PFSK-1 (cell line): ENCODE measurements at regions not wholly inside any gene's neighbourhood (a gene's known extent, or its start where the extent isn't known, plus 50 kb on each side); places are given as distances from the start of the nearest gene placed in this dataset.

Source experiments
- FOXP2 ChIP-seq: optimal IDR thresholded peaks from 2 replicates; pipeline ENCODE3; 2011; ENCODE audit warnings: borderline replicate concordance, control low read depth, inconsistent platforms; ENCODE audit not compliant: insufficient read depth; ENCODE audit errors: extremely low read length, extremely low read depth
- POLR2AphosphoS5 ChIP-seq: IDR thresholded peaks from 2 replicates; pipeline ENCODE4 v1.6.1; 2012; ENCODE audit warnings: low read depth, mild to moderate bottlenecking, control low read depth, low read length, moderate library complexity
- REST ChIP-seq, 2 experiments: IDR thresholded peaks; 2 replicates each; pipeline versions ENCODE4 v1.6.1 to v1.8.0; 2011 to 2012; ENCODE audit warnings: low read depth in 2 of 2, low read length in 2 of 2, control low read depth in 1 of 2, inconsistent platforms in 1 of 2, mild to moderate bottlenecking in 1 of 2, moderate library complexity in 1 of 2; ENCODE audit not compliant: insufficient read depth in 1 of 2
- SIN3A ChIP-seq: IDR thresholded peaks from 2 replicates; pipeline ENCODE4 v1.6.1; 2012; ENCODE audit warnings: mild to moderate bottlenecking, low read length, moderate library complexity, borderline replicate concordance; ENCODE audit not compliant: insufficient read depth
- TAF1 ChIP-seq: IDR thresholded peaks from 2 replicates; pipeline ENCODE4 v1.6.1; 2012; ENCODE audit warnings: low read length, control low read depth, borderline replicate concordance; ENCODE audit not compliant: insufficient read depth

GRCh38 chr11:127622686-127623085 is 622.1 kb upstream of the KIRREL3 start:
- no peak for TF ChIP-seq REST (IDR thresholded peaks at IDR 0.05; ENCODE audit: insufficient read depth in 1 of 2, low read depth in 2 of 2, low read length in 2 of 2)
- no peak for TF ChIP-seq SIN3A
- no peak for TF ChIP-seq TAF1
- no peak for TF ChIP-seq FOXP2

- no peak for TF ChIP-seq TAF1
Measured at GRCh38 chr11:127620671-127621070, 620.1 kb upstream of the KIRREL3 start.

- TF ChIP-seq FOXP2: no peak
- no peak for TF ChIP-seq SIN3A
- no peak for TF ChIP-seq POLR2AphosphoS5
- TF ChIP-seq TAF1: no peak
- no peak for TF ChIP-seq REST (IDR thresholded peaks at IDR 0.05; ENCODE audit: insufficient read depth in 1 of 2, low read depth in 2 of 2, low read length in 2 of 2)
Measured at GRCh38 chr11:127619946-127620345, 619.4 kb upstream of the KIRREL3 start.

GRCh38 chr11:127618721-127619120 is 618.2 kb upstream of the KIRREL3 start:
- TF ChIP-seq FOXP2: no peak
- no peak for TF ChIP-seq TAF1
- TF ChIP-seq SIN3A: no peak
- TF ChIP-seq REST (IDR thresholded peaks at IDR 0.05; ENCODE audit: insufficient read depth in 1 of 2, low read depth in 2 of 2, low read length in 2 of 2): no peak
- TF ChIP-seq POLR2AphosphoS5: no peak

GRCh38 chr11:127616158-127616557 is 615.6 kb upstream of the KIRREL3 start:
- no peak for TF ChIP-seq REST (IDR thresholded peaks at IDR 0.05; ENCODE audit: insufficient read depth in 1 of 2, low read depth in 2 of 2, low read length in 2 of 2)
- no peak for TF ChIP-seq POLR2AphosphoS5
- no peak for TF ChIP-seq FOXP2
- TF ChIP-seq TAF1: no peak
